ENCODE measurements at regions not wholly inside any gene's neighbourhood (a gene's known extent, or its start where the extent isn't known, plus 50 kb on each side); places are given as distances from the start of the nearest gene placed in this dataset.

DNA sequence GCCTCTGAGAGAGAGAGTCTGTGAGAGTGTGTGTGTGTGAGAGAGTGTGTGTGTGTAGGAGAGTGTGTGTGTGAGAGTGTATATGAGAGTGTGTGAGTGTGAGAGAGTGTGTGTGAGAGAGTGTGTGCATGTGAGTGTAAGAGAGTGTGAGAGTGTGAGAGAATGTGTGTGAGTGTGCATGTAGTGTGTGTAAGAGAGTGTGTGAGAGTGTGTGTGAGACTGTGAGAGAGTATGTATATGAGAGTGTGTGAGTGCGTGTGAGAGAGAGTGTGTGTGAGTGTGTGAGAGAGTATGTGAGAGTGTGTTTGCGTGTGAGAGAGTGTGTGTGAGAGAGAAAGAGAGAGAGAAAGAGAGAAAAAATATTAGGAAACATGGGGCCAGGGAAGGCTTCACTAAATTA, 588.3 kb upstream of the SGCD start:
- TF ChIP-seq, protein P1, sequence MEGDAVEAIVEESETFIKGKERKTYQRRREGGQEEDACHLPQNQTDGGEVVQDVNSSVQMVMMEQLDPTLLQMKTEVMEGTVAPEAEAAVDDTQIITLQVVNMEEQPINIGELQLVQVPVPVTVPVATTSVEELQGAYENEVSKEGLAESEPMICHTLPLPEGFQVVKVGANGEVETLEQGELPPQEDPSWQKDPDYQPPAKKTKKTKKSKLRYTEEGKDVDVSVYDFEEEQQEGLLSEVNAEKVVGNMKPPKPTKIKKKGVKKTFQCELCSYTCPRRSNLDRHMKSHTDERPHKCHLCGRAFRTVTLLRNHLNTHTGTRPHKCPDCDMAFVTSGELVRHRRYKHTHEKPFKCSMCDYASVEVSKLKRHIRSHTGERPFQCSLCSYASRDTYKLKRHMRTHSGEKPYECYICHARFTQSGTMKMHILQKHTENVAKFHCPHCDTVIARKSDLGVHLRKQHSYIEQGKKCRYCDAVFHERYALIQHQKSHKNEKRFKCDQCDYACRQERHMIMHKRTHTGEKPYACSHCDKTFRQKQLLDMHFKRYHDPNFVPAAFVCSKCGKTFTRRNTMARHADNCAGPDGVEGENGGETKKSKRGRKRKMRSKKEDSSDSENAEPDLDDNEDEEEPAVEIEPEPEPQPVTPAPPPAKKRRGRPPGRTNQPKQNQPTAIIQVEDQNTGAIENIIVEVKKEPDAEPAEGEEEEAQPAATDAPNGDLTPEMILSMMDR (IDR thresholded peaks at IDR 0.05) = no peak
- H3K27ac ChIP-seq = no peak overlapping the region
- no peaks in the 10 kb centered on the region for H3K9me3 ChIP-seq
- ATAC-seq (no peak), DNase-seq (no peak)
- 90 to 92% (median 90%) methylated on average over 2 of the region's 2 CpGs for WGBS, 3 donors
- H3K36me3 ChIP-seq (ENCODE audit: insufficient read depth in 1 of 2, low read depth in 1 of 2) = no peaks in the 10 kb centered on the region
- intact Hi-C loops (cut with DNase I) = no loop called here
- no peaks in the 10 kb centered on the region for H3K27me3 ChIP-seq (ENCODE audit: insufficient read depth in 3 of 3, low read length in 2 of 3)
- no peak overlapping the region for H3K4me3 ChIP-seq
- H3K4me1 ChIP-seq = peaks cover 23% of the 10 kb centered on the region

DNA sequence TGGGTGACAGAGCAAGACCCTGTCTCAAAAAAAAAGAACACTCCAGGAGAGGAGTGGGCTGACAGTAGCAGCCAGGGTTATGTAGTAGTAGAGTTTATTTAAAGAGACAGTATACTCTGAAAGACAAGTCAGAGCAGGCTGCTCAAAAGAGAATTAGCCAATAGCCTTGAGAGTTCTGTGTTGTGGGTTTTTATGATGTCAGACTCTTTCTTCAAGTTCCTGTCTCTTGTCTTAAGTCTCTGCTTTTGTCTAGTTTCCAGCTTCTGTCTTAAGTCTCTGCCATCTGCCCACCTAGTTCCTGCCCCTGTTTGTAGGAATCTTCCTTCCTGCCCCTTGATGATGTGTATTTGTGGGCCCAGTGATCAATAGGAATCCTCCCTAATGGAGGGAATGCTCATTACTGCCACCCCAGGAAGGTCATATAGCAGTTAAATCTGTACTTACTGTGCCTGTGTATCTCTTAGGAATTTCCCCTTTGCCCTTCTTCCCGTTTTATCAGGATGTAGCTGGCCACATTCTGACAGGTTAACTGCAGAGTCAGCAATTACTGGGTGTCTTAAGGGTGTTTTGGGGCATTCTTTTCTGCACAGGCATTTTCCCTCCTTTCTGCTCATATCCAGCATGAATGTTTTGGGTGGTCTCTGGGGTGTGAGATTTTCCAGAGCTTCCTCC, 580.5 kb upstream of the SGCD start:
- Histone ChIP-seq H3K27ac (no peak overlapping the region), H3K27me3 (ENCODE audit: insufficient read depth in 3 of 3, low read length in 2 of 3) (no peaks in the 10 kb centered on the region), H3K4me3 (no peak overlapping the region), H3K36me3 (ENCODE audit: insufficient read depth in 1 of 2, low read depth in 1 of 2) (no peaks in the 10 kb centered on the region), H3K4me1 (no peaks in the 10 kb centered on the region), H3K9me3 (no peaks in the 10 kb centered on the region)
- TF ChIP-seq, protein P1 (IDR thresholded peaks at IDR 0.05) = no peak
- WGBS, 3 donors = 6 to 13% (median 12%) methylated on average over 1 of the region's 1 CpG
- intact Hi-C loops (cut with DNase I) = no loop called here
- no peak for ATAC-seq
- DNase-seq = no peak

DNA sequence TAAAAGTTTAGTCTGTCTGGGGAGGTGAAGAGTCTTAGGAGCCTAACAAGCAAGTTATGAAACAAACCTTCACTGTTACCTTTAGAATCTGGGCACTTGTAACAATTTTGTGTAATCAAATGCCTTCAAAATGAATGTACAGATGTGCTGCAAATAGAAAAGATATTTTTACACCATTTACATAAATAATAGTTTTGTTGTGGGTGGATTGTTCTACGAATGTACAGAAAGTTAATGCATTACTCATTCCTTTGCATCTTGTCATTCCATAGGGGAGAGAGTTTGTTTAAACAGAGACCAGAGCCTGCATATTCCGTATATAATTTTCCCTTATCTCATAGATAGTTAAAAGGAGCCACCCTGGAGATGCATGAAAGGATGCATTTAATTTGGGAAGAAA, 576.9 kb upstream of the SGCD start:
- TF ChIP-seq, protein P1 (IDR thresholded peaks at IDR 0.05) = no peak
- WGBS, 3 donors = 59 to 72% (median 70%) methylated on average over 2 of the region's 2 CpGs
- DNase-seq (no peak), ATAC-seq (no peak)
- intact Hi-C loops (cut with DNase I) = no loop called here
- Histone ChIP-seq H3K27ac (no peak overlapping the region), H3K4me1 (peaks cover 5% of the 10 kb centered on the region), H3K27me3 (ENCODE audit: insufficient read depth in 3 of 3, low read length in 2 of 3) (no peaks in the 10 kb centered on the region), H3K9me3 (no peaks in the 10 kb centered on the region), H3K36me3 (ENCODE audit: insufficient read depth in 1 of 2, low read depth in 1 of 2) (no peaks in the 10 kb centered on the region), H3K4me3 (no peak overlapping the region)

DNA sequence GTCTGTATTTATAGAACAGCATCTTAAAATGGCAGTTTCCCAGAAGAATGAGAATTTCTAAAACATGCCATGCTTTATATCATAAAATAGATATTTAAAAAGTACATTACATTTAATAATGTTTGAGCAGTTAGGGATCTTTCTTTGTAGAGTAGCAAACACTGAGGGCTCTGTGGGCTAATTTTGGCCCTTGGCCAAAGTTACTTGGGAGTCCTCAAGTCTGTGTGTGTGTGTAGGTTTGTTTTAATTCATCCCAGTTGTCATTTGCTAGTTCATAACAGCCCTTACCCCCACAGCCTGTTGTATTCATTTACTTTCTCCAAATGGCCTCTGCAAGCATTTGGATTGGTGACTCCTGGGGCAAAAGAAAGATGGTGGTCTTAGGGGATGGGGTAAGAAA, 576.4 kb upstream of the SGCD start:
- Histone ChIP-seq H3K9me3 (no peaks in the 10 kb centered on the region), H3K27me3 (ENCODE audit: insufficient read depth in 3 of 3, low read length in 2 of 3) (no peaks in the 10 kb centered on the region), H3K4me1 (peaks cover 5% of the 10 kb centered on the region), H3K27ac (no peak overlapping the region), H3K4me3 (no peak overlapping the region), H3K36me3 (ENCODE audit: insufficient read depth in 1 of 2, low read depth in 1 of 2) (no peaks in the 10 kb centered on the region)
- intact Hi-C loops (cut with DNase I) = no loop called here
- TF ChIP-seq, protein P1 (IDR thresholded peaks at IDR 0.05) = no peak
- ATAC-seq (no peak), DNase-seq (no peak)

DNA sequence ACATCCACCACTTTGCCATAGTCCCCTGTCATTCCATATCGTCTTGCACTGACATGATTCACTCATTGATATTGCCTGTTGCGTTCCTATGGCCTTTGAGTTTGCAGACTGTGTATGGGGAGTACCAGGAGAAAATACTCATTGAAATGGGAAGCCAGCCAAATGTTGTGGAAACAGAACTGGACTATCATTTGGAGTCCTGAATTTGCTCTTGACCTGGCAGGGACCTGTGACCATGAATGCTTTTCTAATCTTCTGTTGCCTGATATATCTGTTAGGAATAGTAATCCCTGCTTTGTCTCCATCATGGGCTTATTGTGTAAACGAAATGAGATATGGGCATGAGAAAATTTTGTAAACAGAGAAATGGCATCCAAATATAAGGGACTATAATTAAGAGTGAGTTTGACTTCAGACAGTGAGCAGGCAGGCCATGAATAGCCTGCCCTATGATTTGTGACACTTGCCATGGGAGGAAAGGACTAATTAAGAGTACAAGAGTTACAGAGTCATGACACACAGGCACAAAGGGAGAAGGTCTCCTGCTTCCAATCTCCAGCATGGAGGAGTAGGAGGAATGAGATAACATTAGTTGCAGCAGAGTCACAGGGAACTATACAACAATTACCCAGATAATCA, 572.9 kb upstream of the SGCD start:
- TF ChIP-seq, protein P1 (IDR thresholded peaks at IDR 0.05) = no peak
- no peaks in the 10 kb centered on the region for H3K36me3 ChIP-seq (ENCODE audit: insufficient read depth in 1 of 2, low read depth in 1 of 2)
- ATAC-seq = peak; percentile 56 to 97 (median 87)
- H3K27ac ChIP-seq = peak overlapping the region; percentile 53
- intact Hi-C loops (cut with DNase I) = no loop called here
- no peaks in the 10 kb centered on the region for H3K27me3 ChIP-seq (ENCODE audit: insufficient read depth in 3 of 3, low read length in 2 of 3)
- H3K9me3 ChIP-seq = no peaks in the 10 kb centered on the region
- H3K4me3 ChIP-seq = no peak overlapping the region
- DNase-seq = no peak
- whole genome bisulfite sequencing, 3 donors = 44 to 46% (median 44%) methylated on average over 3 of the region's 3 CpGs
- peaks cover 5% of the 10 kb centered on the region for H3K4me1 ChIP-seq
